ENCODE measurements at regions not wholly inside any gene's neighbourhood (a gene's known extent, or its start where the extent isn't known, plus 50 kb on each side); places are given as distances from the start of the nearest gene placed in this dataset.

- Histone ChIP-seq H3K4me1 (ENCODE audit: insufficient read depth, insufficient read length) (no peaks in the 10 kb centered on the region), H3K9me3 (ENCODE audit: insufficient read depth, low read length) (no peaks in the 10 kb centered on the region), H3K36me3 (ENCODE audit: insufficient read depth, insufficient read length, low read length) (no peaks in the 10 kb centered on the region), H3K9ac (ENCODE audit: insufficient read length, low read depth) (no peak overlapping the region), H3K4me3 (ENCODE audit: insufficient read length, low read depth) (no peak overlapping the region), H3K27me3 (ENCODE audit: insufficient read depth, insufficient read length) (no peaks in the 10 kb centered on the region)
- no peak for DNase-seq (ENCODE audit: low read depth, low spot score)
- TF ChIP-seq SUZ12 (IDR thresholded peaks at IDR 0.05; ENCODE audit: extremely low read depth, insufficient read depth, insufficient read length) (no peak), ZNF274 (IDR thresholded peaks at IDR 0.05; ENCODE audit: low read depth, low read length) (no peak), YY1 (IDR thresholded peaks at IDR 0.05; ENCODE audit: insufficient read depth, insufficient read length) (no peak)
Observed at GRCh38 chr4:181599134-181599533, 644.1 kb upstream of the TENM3 start.

- Histone ChIP-seq H3K9me3 (ENCODE audit: insufficient read depth, low read length) (no peaks in the 10 kb centered on the region), H3K27me3 (ENCODE audit: insufficient read depth, insufficient read length) (no peaks in the 10 kb centered on the region), H3K9ac (ENCODE audit: insufficient read length, low read depth) (no peak overlapping the region), H3K4me1 (ENCODE audit: insufficient read depth, insufficient read length) (no peaks in the 10 kb centered on the region), H3K4me3 (ENCODE audit: insufficient read length, low read depth) (no peak overlapping the region), H3K36me3 (ENCODE audit: insufficient read depth, insufficient read length, low read length) (no peaks in the 10 kb centered on the region)
- DNase-seq (ENCODE audit: low read depth, low spot score), result no peak
- TF ChIP-seq YY1 (IDR thresholded peaks at IDR 0.05; ENCODE audit: insufficient read depth, insufficient read length), result no peak
- TF ChIP-seq ZNF274 (IDR thresholded peaks at IDR 0.05; ENCODE audit: low read depth, low read length), result no peak
- no peak for TF ChIP-seq SUZ12 (IDR thresholded peaks at IDR 0.05; ENCODE audit: extremely low read depth, insufficient read depth, insufficient read length)
Observed at GRCh38 chr4:181601103-181601502, 642.1 kb upstream of the TENM3 start.

DNA sequence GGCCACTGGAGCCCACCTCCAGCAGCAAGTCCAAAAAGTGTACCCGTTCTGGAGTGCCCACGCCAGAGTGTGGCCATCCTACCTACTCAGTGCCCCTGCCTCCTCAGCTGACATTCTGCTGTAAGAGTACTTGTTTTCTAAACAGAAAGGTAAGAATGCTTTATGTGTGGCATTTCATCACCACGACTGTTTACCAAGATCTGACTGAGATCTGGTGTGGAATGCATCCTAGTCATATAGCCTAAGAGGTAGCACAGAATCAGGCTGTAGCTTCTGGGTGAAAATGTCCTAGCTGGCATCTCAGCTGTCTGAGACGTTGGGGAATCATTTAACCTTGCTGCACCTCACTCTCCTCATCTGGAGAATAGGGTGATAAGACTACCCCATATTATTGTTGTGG is 638.7 kb upstream of the TENM3 start:
- Histone ChIP-seq H3K9me3 (ENCODE audit: insufficient read depth, low read length) (no peaks in the 10 kb centered on the region), H3K4me3 (ENCODE audit: insufficient read length, low read depth) (no peak overlapping the region), H3K27me3 (ENCODE audit: insufficient read depth, insufficient read length) (no peaks in the 10 kb centered on the region), H3K4me1 (ENCODE audit: insufficient read depth, insufficient read length) (no peaks in the 10 kb centered on the region), H3K9ac (ENCODE audit: insufficient read length, low read depth) (no peak overlapping the region), H3K36me3 (ENCODE audit: insufficient read depth, insufficient read length, low read length) (no peaks in the 10 kb centered on the region)
- no peak for DNase-seq (ENCODE audit: low read depth, low spot score)
- TF ChIP-seq ZNF274 (IDR thresholded peaks at IDR 0.05; ENCODE audit: low read depth, low read length), result no peak
- no peak for TF ChIP-seq YY1 (IDR thresholded peaks at IDR 0.05; ENCODE audit: insufficient read depth, insufficient read length)
- no peak for TF ChIP-seq SUZ12 (IDR thresholded peaks at IDR 0.05; ENCODE audit: extremely low read depth, insufficient read depth, insufficient read length)

DNA sequence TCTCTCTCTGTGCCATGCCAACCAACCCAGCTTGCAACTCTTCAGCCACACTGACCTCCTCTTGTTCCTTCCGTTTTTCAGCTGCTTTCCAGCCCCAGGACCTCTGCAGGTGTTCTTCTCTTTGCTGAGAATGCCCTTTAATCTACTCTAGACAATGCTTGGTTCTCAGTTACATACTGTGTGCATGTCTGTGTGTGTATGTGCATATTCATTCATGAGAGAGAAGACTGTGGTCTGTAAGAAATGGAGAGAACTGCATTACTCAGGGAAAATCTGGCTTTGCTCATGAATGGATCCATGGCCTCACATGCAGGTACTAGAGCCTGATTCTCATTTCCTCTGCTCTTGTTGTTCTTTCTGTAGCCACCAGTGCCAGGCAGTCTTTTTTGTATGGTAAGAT is 636.9 kb upstream of the TENM3 start:
- no peak overlapping the region for H3K4me3 ChIP-seq (ENCODE audit: insufficient read length, low read depth)
- no peaks in the 10 kb centered on the region for H3K27me3 ChIP-seq (ENCODE audit: insufficient read depth, insufficient read length)
- TF ChIP-seq SUZ12 (IDR thresholded peaks at IDR 0.05; ENCODE audit: extremely low read depth, insufficient read depth, insufficient read length) (no peak), YY1 (IDR thresholded peaks at IDR 0.05; ENCODE audit: insufficient read depth, insufficient read length) (no peak), ZNF274 (IDR thresholded peaks at IDR 0.05; ENCODE audit: low read depth, low read length) (no peak)
- no peaks in the 10 kb centered on the region for H3K4me1 ChIP-seq (ENCODE audit: insufficient read depth, insufficient read length)
- H3K9me3 ChIP-seq (ENCODE audit: insufficient read depth, low read length), result no peaks in the 10 kb centered on the region
- H3K9ac ChIP-seq (ENCODE audit: insufficient read length, low read depth), result no peak overlapping the region
- no peak for DNase-seq (ENCODE audit: low read depth, low spot score)
- no peaks in the 10 kb centered on the region for H3K36me3 ChIP-seq (ENCODE audit: insufficient read depth, insufficient read length, low read length)

DNA sequence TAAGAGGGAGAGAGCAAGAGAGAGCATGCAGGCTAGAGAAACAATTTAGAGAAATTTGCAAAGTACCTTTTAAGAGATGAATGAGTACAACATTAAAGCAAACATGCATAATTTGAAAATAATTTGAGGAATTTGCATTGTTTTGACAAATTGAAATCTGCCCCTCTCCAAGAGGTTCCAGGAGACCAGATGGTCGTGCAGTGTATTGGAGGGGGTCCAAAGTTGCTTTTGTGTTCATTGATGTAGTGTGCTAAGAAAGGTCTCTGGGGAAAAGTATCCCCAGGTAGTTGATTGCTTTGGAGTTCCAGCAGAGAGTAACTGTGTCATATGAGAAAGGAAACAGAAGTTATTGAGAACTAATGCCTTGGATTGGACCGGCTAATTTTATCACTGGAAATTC is 635.0 kb upstream of the TENM3 start:
- Histone ChIP-seq H3K27me3 (ENCODE audit: insufficient read depth, insufficient read length) (no peaks in the 10 kb centered on the region), H3K4me3 (ENCODE audit: insufficient read length, low read depth) (no peak overlapping the region), H3K4me1 (ENCODE audit: insufficient read depth, insufficient read length) (no peaks in the 10 kb centered on the region), H3K9me3 (ENCODE audit: insufficient read depth, low read length) (no peaks in the 10 kb centered on the region), H3K36me3 (ENCODE audit: insufficient read depth, insufficient read length, low read length) (no peaks in the 10 kb centered on the region), H3K9ac (ENCODE audit: insufficient read length, low read depth) (no peak overlapping the region)
- DNase-seq (ENCODE audit: low read depth, low spot score), result no peak
- TF ChIP-seq SUZ12 (IDR thresholded peaks at IDR 0.05; ENCODE audit: extremely low read depth, insufficient read depth, insufficient read length), result no peak
- no peak for TF ChIP-seq ZNF274 (IDR thresholded peaks at IDR 0.05; ENCODE audit: low read depth, low read length)
- TF ChIP-seq YY1 (IDR thresholded peaks at IDR 0.05; ENCODE audit: insufficient read depth, insufficient read length), result no peak

- TF ChIP-seq ZNF274 (IDR thresholded peaks at IDR 0.05; ENCODE audit: low read depth, low read length) (no peak), SUZ12 (IDR thresholded peaks at IDR 0.05; ENCODE audit: extremely low read depth, insufficient read depth, insufficient read length) (no peak), YY1 (IDR thresholded peaks at IDR 0.05; ENCODE audit: insufficient read depth, insufficient read length) (no peak)
- Histone ChIP-seq H3K9ac (ENCODE audit: insufficient read length, low read depth) (no peak overlapping the region), H3K27me3 (ENCODE audit: insufficient read depth, insufficient read length) (no peaks in the 10 kb centered on the region), H3K9me3 (ENCODE audit: insufficient read depth, low read length) (no peaks in the 10 kb centered on the region), H3K36me3 (ENCODE audit: insufficient read depth, insufficient read length, low read length) (no peaks in the 10 kb centered on the region), H3K4me1 (ENCODE audit: insufficient read depth, insufficient read length) (no peaks in the 10 kb centered on the region), H3K4me3 (ENCODE audit: insufficient read length, low read depth) (no peak overlapping the region)
- no peak for DNase-seq (ENCODE audit: low read depth, low spot score)
Observed at GRCh38 chr4:181611033-181611711, 632.0 kb upstream of the TENM3 start.

DNA sequence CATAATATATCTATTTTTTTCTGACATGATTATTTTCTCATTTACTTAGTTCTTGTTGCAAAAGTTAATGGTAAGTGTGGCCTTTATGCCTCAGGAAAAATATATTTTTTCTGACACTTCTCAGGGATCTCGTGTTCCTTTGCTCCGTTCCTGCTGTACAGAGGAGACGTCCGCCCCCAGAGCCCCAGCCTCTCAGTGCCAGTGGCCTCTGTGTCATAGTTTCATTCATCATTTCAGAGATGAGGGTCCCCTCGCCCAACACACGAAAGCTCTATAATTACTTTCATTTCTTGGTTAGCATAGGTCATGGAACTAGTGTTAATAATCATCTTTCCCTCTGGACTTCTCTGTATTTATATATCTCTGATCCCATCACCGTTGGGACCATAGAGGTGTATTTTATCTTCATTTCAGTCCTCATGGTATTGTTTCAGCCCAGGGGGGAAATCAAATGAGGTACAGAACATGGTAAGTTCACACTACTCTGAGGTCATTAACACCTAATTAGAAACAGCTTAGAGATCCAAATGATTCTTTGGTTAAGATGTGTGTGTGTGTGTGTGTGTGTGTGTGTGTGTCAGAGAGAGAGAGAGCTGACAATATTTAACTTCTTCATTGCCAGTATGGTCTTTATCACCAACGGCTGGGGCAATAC is 631.1 kb upstream of the TENM3 start:
- no peak for TF ChIP-seq ZNF274 (IDR thresholded peaks at IDR 0.05; ENCODE audit: low read depth, low read length)
- TF ChIP-seq YY1 (IDR thresholded peaks at IDR 0.05; ENCODE audit: insufficient read depth, insufficient read length), result no peak
- TF ChIP-seq SUZ12 (IDR thresholded peaks at IDR 0.05; ENCODE audit: extremely low read depth, insufficient read depth, insufficient read length), result no peak
- no peaks in the 10 kb centered on the region for H3K36me3 ChIP-seq (ENCODE audit: insufficient read depth, insufficient read length, low read length)
- no peaks in the 10 kb centered on the region for H3K4me1 ChIP-seq (ENCODE audit: insufficient read depth, insufficient read length)
- no peak overlapping the region for H3K9ac ChIP-seq (ENCODE audit: insufficient read length, low read depth)
- H3K9me3 ChIP-seq (ENCODE audit: insufficient read depth, low read length), result no peaks in the 10 kb centered on the region
- no peak for DNase-seq (ENCODE audit: low read depth, low spot score)
- H3K27me3 ChIP-seq (ENCODE audit: insufficient read depth, insufficient read length), result no peaks in the 10 kb centered on the region
- H3K4me3 ChIP-seq (ENCODE audit: insufficient read length, low read depth), result no peak overlapping the region

Data from NT2/D1 (cell line).